Stimulated activated CD8-positive, alpha-beta memory T cell treated with anti-CD3 and anti-CD28 coated beads, Interleukin-4, amount 100 ng/mL, for 4 hours (primary cell): ENCODE measurements at regions not wholly inside any gene's neighbourhood (a gene's known extent, or its start where the extent isn't known, plus 50 kb on each side); places are given as distances from the start of the nearest gene placed in this dataset.

Experiments
- DNase-seq, 2 donors: peaks; one replicate each; pipeline ENCODE4 v3.0.0-alpha.2; 2020; ENCODE audit warnings: low read depth in 2 of 2, low spot score in 1 of 2

DNA sequence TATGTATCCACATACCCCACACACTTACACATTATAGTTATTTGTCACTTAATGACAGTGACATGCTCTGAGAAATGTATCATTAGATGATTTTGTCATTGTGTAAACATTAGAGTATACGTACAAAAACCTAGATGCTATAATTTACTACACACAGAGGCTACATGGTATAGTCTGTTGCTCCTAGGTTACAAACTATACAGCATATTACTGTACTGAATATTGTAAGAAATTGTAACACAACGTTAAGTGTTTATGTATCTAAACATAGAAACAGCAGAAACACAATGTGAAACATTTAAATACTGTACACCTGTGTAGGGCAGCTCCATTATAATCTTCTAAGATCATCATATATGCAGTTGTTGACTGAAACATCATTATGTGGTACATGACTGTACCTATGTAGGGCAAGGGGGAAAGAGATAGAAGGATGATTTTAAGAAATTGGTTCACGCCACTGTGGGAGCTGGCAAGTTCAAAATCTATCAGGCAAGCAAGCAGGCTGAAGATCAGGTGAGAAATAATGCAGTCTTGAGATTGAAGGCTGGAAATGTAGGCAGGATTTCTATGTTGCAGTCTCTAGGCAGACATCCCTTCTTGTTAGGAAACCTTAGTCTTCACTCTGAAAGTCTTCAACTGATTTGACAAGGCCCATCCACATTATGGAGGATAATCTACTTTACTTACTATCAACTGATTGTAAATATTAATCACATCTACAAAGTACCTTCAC is 78.0 kb upstream of the CPEB2 start:
- no peak for DNase-seq

DNA sequence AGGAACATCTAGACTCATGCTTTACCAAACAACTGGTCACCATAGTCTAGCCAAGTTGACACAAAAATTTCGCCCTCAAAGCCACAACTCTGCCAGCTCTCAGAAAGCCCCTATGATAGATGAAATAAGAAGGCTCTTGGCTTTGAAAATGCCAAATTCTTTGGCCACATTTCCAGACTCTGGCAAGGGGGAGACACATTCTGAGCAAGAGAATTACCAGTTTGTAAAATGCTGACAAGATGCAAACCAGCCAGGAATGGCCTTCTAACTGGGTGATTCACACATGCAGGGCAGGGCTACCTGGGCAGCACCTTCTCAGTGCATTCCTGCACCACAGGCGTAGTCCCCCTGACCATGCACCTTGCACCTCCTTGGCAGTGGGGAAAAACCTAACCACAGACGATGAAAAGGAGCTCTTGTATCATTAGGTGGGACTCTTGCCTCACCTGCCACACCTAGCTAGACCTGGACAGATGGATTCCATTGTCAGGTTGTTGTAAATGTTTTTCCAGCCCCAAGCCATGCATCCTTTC is 77.4 kb upstream of the CPEB2 start:
- DNase-seq = no peak

- no peak for DNase-seq
Observed at GRCh38 chr4:14925471-14925870, 76.8 kb upstream of the CPEB2 start.

DNA sequence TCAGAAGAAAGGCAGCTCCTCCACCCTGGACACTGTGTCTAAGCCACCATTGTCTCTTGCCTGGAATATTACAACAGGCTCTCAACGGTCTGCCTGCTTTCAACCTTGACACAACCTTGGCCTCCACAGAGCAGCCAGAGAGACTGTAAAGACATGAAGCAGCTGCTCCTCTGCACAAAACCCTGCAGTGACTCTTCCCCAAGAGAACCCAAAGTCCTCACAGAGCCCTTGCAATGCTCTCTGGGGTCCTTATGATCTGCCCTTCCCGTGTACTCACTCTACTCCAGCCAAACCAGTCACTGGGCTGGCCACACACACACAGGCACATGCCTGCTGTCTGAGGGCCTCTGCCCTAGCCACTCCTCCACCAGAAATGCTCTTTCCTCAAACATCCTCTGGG is 75.9 kb upstream of the CPEB2 start:
- DNase-seq = no peak

DNA sequence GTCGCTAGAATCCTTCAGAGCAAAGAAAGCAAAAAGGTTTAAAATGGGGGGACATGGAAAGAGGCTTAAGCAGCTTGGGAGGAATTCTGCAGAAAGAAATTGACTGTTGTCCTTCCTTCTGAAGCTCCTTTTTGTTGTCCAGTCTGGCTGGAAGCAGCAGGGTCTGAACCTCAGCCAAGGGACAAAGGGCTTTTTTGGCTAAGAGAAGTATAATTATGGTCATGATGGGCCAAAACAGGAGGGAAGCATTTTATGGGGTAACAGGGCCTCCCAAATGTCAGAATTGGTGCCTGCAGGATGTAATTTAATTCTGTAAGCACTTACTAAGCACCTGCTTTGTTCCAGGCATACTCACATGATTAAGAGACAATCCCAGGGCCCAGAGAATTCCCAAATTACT is 74.2 kb upstream of the CPEB2 start:
- DNase-seq = no peak

DNA sequence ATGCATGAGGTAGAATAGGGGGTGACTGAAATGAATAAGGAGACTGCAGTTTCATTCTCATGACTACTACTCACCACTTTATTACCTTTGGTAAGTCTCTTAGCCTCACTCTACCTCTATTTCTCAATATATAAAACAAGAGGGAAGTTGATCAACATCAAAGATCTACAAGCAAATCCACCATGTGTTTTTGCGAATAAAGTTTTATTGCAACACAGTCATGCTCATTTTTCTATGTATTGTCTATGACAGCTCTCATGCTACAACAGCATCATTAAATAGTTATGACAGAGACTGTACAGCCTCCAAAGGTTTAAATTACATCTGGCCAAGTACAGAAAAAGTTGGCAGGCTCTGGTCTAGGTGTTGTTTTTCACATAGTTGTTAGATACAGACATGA is 72.6 kb upstream of the CPEB2 start:
- no peak for DNase-seq

GRCh38 chr4:14934704-14935390 is 67.4 kb upstream of the CPEB2 start:
- no peak for DNase-seq

DNA sequence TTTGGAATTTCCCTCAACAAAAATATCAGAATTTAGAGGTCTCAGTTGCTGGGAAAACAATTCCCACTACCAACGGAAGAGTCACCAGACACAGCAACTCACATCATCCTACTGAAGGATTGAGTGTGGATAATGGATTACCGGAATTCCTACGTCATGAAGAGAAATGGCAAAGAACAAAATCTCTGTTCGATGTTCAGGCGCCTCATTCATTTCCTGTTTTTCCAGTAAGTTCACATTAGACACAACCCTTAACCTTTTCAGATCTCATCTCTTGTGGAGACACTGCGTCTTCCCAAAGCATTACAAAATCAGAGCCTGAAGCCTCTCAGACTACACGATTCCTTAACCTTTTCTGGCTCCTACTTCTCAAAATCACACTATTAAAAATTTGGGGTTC is 58.5 kb upstream of the CPEB2 start:
- no peak for DNase-seq

DNA sequence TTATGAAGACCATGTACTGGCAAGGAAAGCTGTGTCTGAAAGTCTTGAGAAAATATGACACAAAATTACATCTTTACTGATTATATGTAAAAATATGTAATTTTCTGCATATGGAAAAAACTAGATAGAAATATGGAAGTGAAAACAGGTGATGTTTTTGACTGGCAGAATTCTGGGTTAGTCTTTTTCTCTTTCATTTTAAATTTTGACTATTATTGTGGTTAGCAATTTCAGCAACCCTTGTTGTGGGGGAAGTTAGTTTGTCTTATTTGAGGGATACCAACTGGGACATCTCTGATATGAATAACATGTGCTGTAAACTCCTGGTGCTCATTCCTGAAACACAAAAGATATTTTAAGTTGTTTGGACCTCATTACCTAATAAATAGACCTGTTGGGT is 49.9 kb upstream of the CPEB2 start:
- no peak for DNase-seq
